WI38 (cell line): ENCODE measurements at regions not wholly inside any gene's neighbourhood (a gene's known extent, or its start where the extent isn't known, plus 50 kb on each side); places are given as distances from the start of the nearest gene placed in this dataset.
"Not testable (repeated sequence)": the region's sequence is repeated elsewhere in the genome, so short reads cannot be mapped to it uniquely, and the experiment has no call there.

ENCODE experiments used
- H3K4me3 ChIP-seq: 2 replicates; pipeline ENCODE4 v1.5.1; 2011; ENCODE audit warnings: low read depth, mild to moderate bottlenecking, control low read depth, low read length
- CTCF ChIP-seq: IDR thresholded peaks from 2 replicates; pipeline ENCODE4 v1.5.1; 2012; ENCODE audit warnings: low read depth, mild to moderate bottlenecking, control low read depth, low read length

GRCh38 chr10:10712155-10712704 is 305.4 kb upstream of the CELF2 start:
- H3K4me3 ChIP-seq: no peak overlapping the region
- no peak for TF ChIP-seq CTCF

- no peak for TF ChIP-seq CTCF
- no peak overlapping the region for H3K4me3 ChIP-seq
These were observed 303.3 kb upstream of the CELF2 start for GRCh38 chr10:10714327-10714726.

GRCh38 chr10:10716972-10717371 is 300.7 kb upstream of the CELF2 start:
- no peak overlapping the region for H3K4me3 ChIP-seq
- no peak for TF ChIP-seq CTCF

- no peak overlapping the region for H3K4me3 ChIP-seq
- no peak for TF ChIP-seq CTCF
These were observed 295.2 kb upstream of the CELF2 start for GRCh38 chr10:10722422-10722821.

- H3K4me3 ChIP-seq: no peak overlapping the region
- no peak for TF ChIP-seq CTCF
These were observed 292.5 kb upstream of the CELF2 start for GRCh38 chr10:10725196-10725595.

GRCh38 chr10:10726101-10726500 is 291.6 kb upstream of the CELF2 start:
- no peak for TF ChIP-seq CTCF
- H3K4me3 ChIP-seq: no peak overlapping the region

- not testable (repeated sequence) for H3K4me3 ChIP-seq
These were observed 290.3 kb upstream of the CELF2 start for GRCh38 chr10:10727411-10727810.

- no peak overlapping the region for H3K4me3 ChIP-seq
- no peak for TF ChIP-seq CTCF
These were observed 289.9 kb upstream of the CELF2 start for GRCh38 chr10:10727812-10728211.
